Adipocyte (in vitro differentiated cells): ENCODE measurements at regions not wholly inside any gene's neighbourhood (a gene's known extent, or its start where the extent isn't known, plus 50 kb on each side); places are given as distances from the start of the nearest gene placed in this dataset.
A peak's percentile ranks its signal among the peaks of the same experiment; 100 is the strongest.

ENCODE experiments used
- DNase-seq: peaks from one replicate; pipeline ENCODE4 v3.0.0-alpha.2; 2015; ENCODE audit warnings: low read depth
- H3K27me3 ChIP-seq: replicated peaks from 2 replicates; pipeline ENCODE4 v1.7.0; 2013; ENCODE audit warnings: mild to moderate bottlenecking, low read length, moderate library complexity; ENCODE audit not compliant: control insufficient read depth, insufficient read depth
- H3K36me3 ChIP-seq: 2 replicates; pipeline ENCODE4 v1.7.0; 2013; ENCODE audit warnings: low read length, mild to moderate bottlenecking, moderate library complexity; ENCODE audit not compliant: control insufficient read depth, insufficient read depth, severe bottlenecking
- H3K4me1 ChIP-seq: 2 replicates; pipeline ENCODE4 v1.7.0; 2013; ENCODE audit warnings: mild to moderate bottlenecking, low read length, moderate library complexity; ENCODE audit not compliant: control insufficient read depth, insufficient read depth
- H3K4me3 ChIP-seq: 2 replicates; pipeline ENCODE4 v1.7.0; 2013; ENCODE audit warnings: mild to moderate bottlenecking, low read length, moderate library complexity
- H3K9ac ChIP-seq: 2 replicates; pipeline ENCODE4 v1.7.0; 2013; ENCODE audit warnings: mild to moderate bottlenecking, low read length, moderate library complexity
- H3K9me3 ChIP-seq: 2 replicates; pipeline ENCODE4 v1.7.0; 2013; ENCODE audit warnings: mild to moderate bottlenecking, low read length, moderate library complexity; ENCODE audit not compliant: control insufficient read depth

DNA sequence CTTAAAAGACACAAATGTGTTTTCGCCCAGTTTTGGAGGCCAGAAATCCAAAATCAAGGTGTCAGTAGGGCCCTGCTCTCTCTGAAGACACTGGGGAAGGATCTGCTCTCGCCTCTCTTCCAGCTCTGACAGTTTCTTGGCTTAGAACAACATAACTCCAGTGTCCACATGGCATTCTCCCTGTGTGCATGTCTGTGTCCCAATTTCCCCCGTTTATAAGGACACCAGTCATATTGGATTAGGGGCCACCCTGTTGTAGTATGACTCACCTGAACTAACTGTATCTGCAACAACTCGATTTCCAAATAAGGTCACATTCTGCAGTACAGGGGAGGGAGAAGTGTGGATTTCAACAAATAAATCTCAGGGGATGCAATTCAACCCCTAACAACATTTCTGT, 263.2 kb downstream of the SS18 start:
- Histone ChIP-seq H3K27me3 (no peaks in the 10 kb centered on the region), H3K9me3 (peaks cover 7% of the 10 kb centered on the region), H3K9ac (no peak overlapping the region), H3K4me3 (no peak overlapping the region), H3K36me3 (no peaks in the 10 kb centered on the region), H3K4me1 (peaks cover 24% of the 10 kb centered on the region)
- peak; percentile 7 for DNase-seq

DNA sequence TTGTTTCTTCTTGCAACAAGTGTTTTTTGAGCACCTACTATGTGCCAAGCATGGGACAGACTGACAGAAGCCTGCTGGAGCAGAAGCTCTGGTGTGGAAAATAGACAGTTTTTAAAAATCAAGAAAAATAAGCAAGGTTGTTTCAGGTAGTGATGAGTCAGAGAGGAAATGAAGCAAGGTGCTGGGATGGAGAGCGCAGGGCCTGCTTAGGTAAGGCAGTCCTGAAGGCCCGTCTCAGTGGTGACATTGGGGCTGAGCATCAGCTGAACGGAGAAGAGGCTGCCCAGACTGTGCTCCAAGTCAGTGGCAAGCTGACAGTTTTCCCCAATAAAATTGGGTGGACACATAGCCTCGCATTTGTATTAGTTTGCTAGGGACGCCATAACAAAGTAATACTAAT, 263.6 kb downstream of the SS18 start:
- DNase-seq, result no peak
- no peaks in the 10 kb centered on the region for H3K36me3 ChIP-seq
- peaks cover 7% of the 10 kb centered on the region for H3K9me3 ChIP-seq
- H3K4me3 ChIP-seq, result no peak overlapping the region
- H3K4me1 ChIP-seq, result peaks cover 23% of the 10 kb centered on the region
- no peak overlapping the region for H3K9ac ChIP-seq
- no peaks in the 10 kb centered on the region for H3K27me3 ChIP-seq

DNA sequence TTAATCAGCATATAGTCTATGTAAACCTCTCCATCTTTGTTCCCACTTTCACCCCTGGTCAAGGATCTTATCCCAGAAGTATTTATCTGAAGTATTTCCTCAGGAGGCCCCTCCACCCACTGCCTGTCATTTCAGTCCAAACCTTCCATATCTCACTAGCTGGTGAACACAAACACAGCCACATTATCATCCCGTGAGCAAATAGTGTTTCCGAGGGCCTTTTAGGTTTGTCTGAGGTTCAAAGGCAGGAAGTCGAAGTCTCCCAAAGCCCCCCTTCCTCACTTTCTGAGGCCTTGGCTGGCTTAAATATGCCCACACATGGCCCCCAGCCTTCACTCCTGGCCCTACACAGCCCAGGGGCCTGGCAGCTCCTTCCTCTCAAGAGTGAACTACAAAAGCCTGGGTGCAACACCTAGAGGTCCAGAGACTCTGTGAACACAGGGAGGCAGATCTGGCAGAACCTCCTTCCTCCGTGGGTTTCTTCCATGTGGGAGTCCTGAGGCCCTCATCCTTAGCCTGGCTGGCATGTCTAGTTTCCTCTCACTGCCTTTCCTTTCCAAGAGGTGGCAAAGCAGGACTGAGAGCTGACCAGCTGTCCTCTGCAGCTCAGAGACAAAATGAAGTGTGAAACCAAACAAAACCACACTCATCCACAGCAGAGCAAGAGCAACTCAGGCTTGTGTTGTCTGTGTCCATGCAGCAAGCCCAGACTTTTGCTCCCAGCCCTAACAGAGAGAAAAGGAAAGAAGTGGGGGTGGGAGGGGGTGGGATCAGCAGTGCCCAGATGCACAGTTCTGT, 264.2 kb downstream of the SS18 start:
- Histone ChIP-seq H3K36me3 (no peaks in the 10 kb centered on the region), H3K4me3 (no peak overlapping the region), H3K9ac (no peak overlapping the region), H3K27me3 (no peaks in the 10 kb centered on the region), H3K4me1 (peaks cover 16% of the 10 kb centered on the region), H3K9me3 (peaks cover 7% of the 10 kb centered on the region)
- no peak for DNase-seq

- H3K36me3 ChIP-seq, result no peaks in the 10 kb centered on the region
- H3K9ac ChIP-seq, result no peak overlapping the region
- peaks cover 7% of the 10 kb centered on the region for H3K9me3 ChIP-seq
- DNase-seq, result no peak
- peaks cover 13% of the 10 kb centered on the region for H3K4me1 ChIP-seq
- H3K27me3 ChIP-seq, result no peaks in the 10 kb centered on the region
- H3K4me3 ChIP-seq, result no peak overlapping the region
These were observed 265.4 kb downstream of the SS18 start for GRCh38 chr18:25825056-25825455.

DNA sequence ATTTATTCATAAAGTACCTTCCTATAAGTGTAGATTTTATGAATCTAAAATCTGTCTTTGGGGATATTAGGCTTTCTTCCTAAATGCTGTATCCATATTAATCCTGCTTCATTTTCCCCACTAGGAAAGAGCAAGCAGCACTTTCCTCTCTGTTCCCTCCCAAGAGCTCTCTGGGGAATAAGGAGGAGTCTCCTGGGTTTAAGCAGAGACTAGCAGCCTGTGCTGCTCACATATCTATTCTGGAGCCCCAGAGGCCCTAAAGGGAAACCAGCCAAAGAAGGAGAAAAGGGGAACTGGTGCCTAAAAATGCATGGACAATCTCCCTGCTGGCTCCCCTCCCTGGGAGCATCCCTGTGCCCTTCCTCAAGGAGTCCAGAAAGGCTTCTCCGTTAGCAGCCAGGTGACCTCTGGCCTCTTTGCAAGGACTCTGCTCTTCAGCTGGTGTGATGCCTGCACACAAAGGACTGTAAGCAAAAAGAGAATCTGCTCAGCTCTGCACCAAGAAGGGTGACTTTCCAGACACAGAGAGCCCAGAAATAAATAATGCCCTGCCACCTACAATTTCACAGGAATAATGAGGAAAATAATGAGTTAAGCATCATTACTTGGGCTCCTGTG, 270.6 kb downstream of the SS18 start:
- H3K36me3 ChIP-seq, result no peaks in the 10 kb centered on the region
- no peak overlapping the region for H3K4me3 ChIP-seq
- H3K9me3 ChIP-seq, result peaks cover 7% of the 10 kb centered on the region
- H3K9ac ChIP-seq, result no peak overlapping the region
- DNase-seq, result no peak
- no peaks in the 10 kb centered on the region for H3K4me1 ChIP-seq
- peaks cover 12% of the 10 kb centered on the region for H3K27me3 ChIP-seq

- Histone ChIP-seq H3K27me3 (peaks cover 12% of the 10 kb centered on the region), H3K4me1 (no peaks in the 10 kb centered on the region), H3K36me3 (no peaks in the 10 kb centered on the region), H3K9me3 (no peaks in the 10 kb centered on the region), H3K9ac (no peak overlapping the region), H3K4me3 (no peak overlapping the region)
- DNase-seq, result no peak
These were observed 271.9 kb downstream of the SS18 start for GRCh38 chr18:25818505-25818904.

DNA sequence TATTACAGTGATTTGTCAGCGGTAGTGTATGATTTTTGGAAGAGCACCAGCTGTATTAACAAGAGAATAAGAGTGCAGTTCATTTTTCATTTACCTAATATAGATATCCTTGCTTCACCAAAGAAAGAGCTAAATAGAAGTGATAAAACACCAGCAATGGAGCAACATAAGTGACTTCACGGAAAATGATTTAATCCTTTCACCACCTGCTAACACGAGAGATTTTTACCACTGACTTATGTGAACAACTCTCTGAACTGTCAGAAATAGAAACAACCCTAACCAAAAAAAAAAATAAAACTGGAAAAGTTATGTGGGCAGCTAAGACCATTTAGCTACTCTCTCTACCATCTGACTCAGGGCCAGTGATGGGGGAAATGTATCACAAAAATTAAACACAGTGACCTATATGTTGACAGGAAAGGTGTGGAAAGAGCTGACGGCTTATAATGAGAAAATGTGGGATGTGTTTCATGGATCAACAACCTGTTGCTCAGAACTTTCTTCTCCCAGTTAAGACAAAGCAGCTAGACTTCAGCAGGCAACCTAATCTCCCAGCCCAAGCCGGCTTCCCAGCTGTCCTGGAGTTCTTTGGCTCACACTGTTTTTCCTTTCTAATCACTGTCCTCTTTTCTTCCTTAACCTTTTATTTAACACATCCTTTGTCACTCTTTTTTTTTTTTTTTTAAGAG, 272.7 kb downstream of the SS18 start:
- no peak overlapping the region for H3K9ac ChIP-seq
- no peak overlapping the region for H3K4me3 ChIP-seq
- no peaks in the 10 kb centered on the region for H3K4me1 ChIP-seq
- H3K9me3 ChIP-seq, result no peaks in the 10 kb centered on the region
- H3K27me3 ChIP-seq, result peaks cover 12% of the 10 kb centered on the region
- no peaks in the 10 kb centered on the region for H3K36me3 ChIP-seq
- DNase-seq, result no peak

GRCh38 chr18:25815659-25816058, 274.8 kb downstream of the SS18 start:
- no peak for DNase-seq
- H3K4me1 ChIP-seq, result no peaks in the 10 kb centered on the region
- no peak overlapping the region for H3K4me3 ChIP-seq
- H3K9me3 ChIP-seq, result no peaks in the 10 kb centered on the region
- peaks cover 12% of the 10 kb centered on the region for H3K27me3 ChIP-seq
- no peaks in the 10 kb centered on the region for H3K36me3 ChIP-seq
- H3K9ac ChIP-seq, result no peak overlapping the region

- no peaks in the 10 kb centered on the region for H3K4me1 ChIP-seq
- no peak overlapping the region for H3K4me3 ChIP-seq
- H3K9ac ChIP-seq, result no peak overlapping the region
- H3K27me3 ChIP-seq, result peaks cover 16% of the 10 kb centered on the region
- no peaks in the 10 kb centered on the region for H3K36me3 ChIP-seq
- no peak for DNase-seq
- no peaks in the 10 kb centered on the region for H3K9me3 ChIP-seq
These were observed 275.5 kb downstream of the SS18 start for GRCh38 chr18:25814841-25815458.

DNA sequence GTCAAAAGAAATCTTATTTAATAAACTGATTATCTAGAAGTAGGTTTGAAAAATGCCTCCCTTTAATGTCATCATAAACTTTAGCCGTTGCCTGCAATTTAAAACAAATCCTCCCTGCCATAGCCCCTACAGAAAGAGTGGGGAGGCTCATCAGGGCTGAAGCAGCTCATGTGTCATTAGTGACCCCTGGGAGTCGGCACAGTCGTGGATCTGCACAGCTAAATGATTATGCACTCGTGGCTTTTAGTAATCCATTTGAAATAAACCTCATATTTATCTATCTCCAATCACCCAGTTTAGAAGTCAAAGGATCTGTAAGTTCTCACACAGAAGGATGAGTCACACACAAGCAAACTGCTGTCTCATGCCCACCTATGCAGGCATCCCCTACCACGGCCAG, 277.3 kb downstream of the SS18 start:
- H3K9ac ChIP-seq, result no peak overlapping the region
- no peaks in the 10 kb centered on the region for H3K9me3 ChIP-seq
- DNase-seq, result no peak
- no peak overlapping the region for H3K4me3 ChIP-seq
- no peaks in the 10 kb centered on the region for H3K4me1 ChIP-seq
- H3K27me3 ChIP-seq, result peaks cover 13% of the 10 kb centered on the region
- H3K36me3 ChIP-seq, result no peaks in the 10 kb centered on the region

DNA sequence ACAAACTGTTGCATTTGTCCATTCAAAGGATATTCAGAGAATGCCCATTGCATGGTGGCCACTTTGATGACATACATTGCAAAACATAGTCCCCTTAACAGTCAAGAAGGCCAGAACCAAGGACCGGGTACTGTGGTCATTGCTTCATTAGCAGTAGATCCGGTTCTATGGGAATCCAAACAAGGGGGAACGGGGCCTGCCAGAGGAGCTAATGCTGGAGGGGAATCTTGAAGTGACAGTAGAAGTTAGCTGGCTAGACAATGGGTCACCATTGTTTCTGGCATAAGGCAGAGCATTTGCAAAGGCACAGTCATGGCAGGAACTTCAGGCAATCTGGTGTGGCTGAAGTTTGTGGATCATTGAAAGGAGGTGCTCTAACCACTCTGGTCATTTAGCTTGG, 279.7 kb downstream of the SS18 start:
- H3K4me3 ChIP-seq, result no peak overlapping the region
- H3K4me1 ChIP-seq, result peaks cover 4% of the 10 kb centered on the region
- no peaks in the 10 kb centered on the region for H3K36me3 ChIP-seq
- peaks cover 9% of the 10 kb centered on the region for H3K27me3 ChIP-seq
- DNase-seq, result no peak
- no peaks in the 10 kb centered on the region for H3K9me3 ChIP-seq
- H3K9ac ChIP-seq, result no peak overlapping the region
